GM12878 (cell line): ENCODE measurements at regions not wholly inside any gene's neighbourhood (a gene's known extent, or its start where the extent isn't known, plus 50 kb on each side); places are given as distances from the start of the nearest gene placed in this dataset.
A peak's percentile ranks its signal among the peaks of the same experiment; 100 is the strongest.

ENCODE experiments used
- ATAC-seq: fragments of 200-7000 bp; cut with Tn5 transposase; 3 replicates; pipeline ENCODE4 v1.9.1; 2020; ENCODE audit warnings: mild to moderate bottlenecking, moderate library complexity
- BruUV-seq: library from RNA; stranded (reverse); fragments of 400-500 nt; replicated peaks from 2 replicates; lab custom pipeline; 2021; lab: Mats Ljungman, UMichigan
- CTCF ChIA-PET: fragments of 300-600 bp; sonication (Branson Sonifier 250); formaldehyde crosslinking; extraction: SDS; loops from one replicate; lab custom pipeline; 2021; ENCODE audit warnings: inconsistent platforms; lab: Yijun Ruan, JAX
- POLR2A ChIA-PET: fragments of 350-600 bp; formaldehyde crosslinking; extraction: SDS; loops from one replicate; lab custom pipeline; 2021; ENCODE audit warnings: inconsistent platforms; lab: Charles Lee
- RAD21 ChIA-PET: fragments of 300-600 bp; sonication (Branson Sonifier 250); formaldehyde crosslinking; loops from one replicate; lab custom pipeline; 2023; ENCODE audit warnings: antibody characterized with exemption; ENCODE audit not compliant: unreplicated experiment; lab: Charles Lee
- SMC1A ChIA-PET: fragments of 300-600 bp; sonication (Branson Sonifier 250); formaldehyde crosslinking; loops from one replicate; lab custom pipeline; 2023; ENCODE audit not compliant: unreplicated experiment, uncharacterized antibody; lab: Charles Lee
- DNase-seq: peaks from one replicate; pipeline ENCODE4 v3.0.0-alpha.2; 2011; ENCODE audit warnings: low read depth, low spot score
- FAIRE-seq: peaks from 3 replicates; lab custom pipeline; 2011; peaks lifted over from hg19 to GRCh38; lab: Jason Lieb, UNC
- H2AFZ ChIP-seq: 2 replicates; pipeline ENCODE4 v1.6.0; 2011; ENCODE audit warnings: low read depth, low read length, control low read depth; ENCODE audit not compliant: control insufficient read depth
- H3K27ac ChIP-seq: 2 replicates; pipeline ENCODE4 v1.5.1; 2011; ENCODE audit warnings: control low read depth; ENCODE audit not compliant: control insufficient read depth, insufficient read depth
- H3K27me3 ChIP-seq, 2 experiments: replicated peaks in 1 of 2; 2 replicates each; pipeline versions ENCODE4 v1.6.0 to v1.6.1; 2011; ENCODE audit warnings: low read length in 1 of 2; ENCODE audit not compliant: control insufficient read depth in 2 of 2, insufficient read depth in 2 of 2
- H3K36me3 ChIP-seq, 2 experiments: 2 replicates each; pipeline ENCODE4 v1.5.1; 2011; ENCODE audit warnings: low read length in 1 of 2; ENCODE audit not compliant: control insufficient read depth in 2 of 2, insufficient read depth in 2 of 2
- H3K4me1 ChIP-seq: 2 replicates; pipeline ENCODE4 v1.6.1; 2011; ENCODE audit warnings: mild to moderate bottlenecking, low read length, moderate library complexity, mixed read lengths; ENCODE audit not compliant: control insufficient read depth, insufficient read depth
- H3K4me2 ChIP-seq: 2 replicates; pipeline ENCODE4 v1.6.0; 2011; ENCODE audit warnings: control low read depth; ENCODE audit not compliant: control insufficient read depth, insufficient read depth
- H3K4me3 ChIP-seq: fragments of 200-600 bp; sonication (generic); 2 replicates; pipeline ENCODE4 v1.5.1; 2016
- H3K79me2 ChIP-seq: 2 replicates; pipeline ENCODE4 v1.6.0; 2011; ENCODE audit warnings: low read length; ENCODE audit not compliant: control insufficient read depth, insufficient read depth
- H3K9ac ChIP-seq: 2 replicates; pipeline ENCODE4 v1.8.0; 2011; ENCODE audit warnings: low read length, control low read depth, mixed read lengths; ENCODE audit not compliant: control insufficient read depth, insufficient read depth
- H3K9me3 ChIP-seq: replicated peaks from 3 replicates; pipeline ENCODE4 v1.5.1; 2011; ENCODE audit warnings: mild to moderate bottlenecking, low read length; ENCODE audit not compliant: control insufficient read depth, insufficient read depth
- H4K20me1 ChIP-seq: 2 replicates; pipeline ENCODE4 v1.6.0; 2011; ENCODE audit not compliant: control insufficient read depth, insufficient read depth
- ATF7 ChIP-seq: fragments of 450-650 bp; IDR thresholded peaks from 2 replicates; pipeline ENCODE4 v1.6.1; 2016; ENCODE audit warnings: low read depth, mild to moderate bottlenecking
- BCL3 ChIP-seq: IDR thresholded peaks from 2 replicates; pipeline ENCODE4 v1.6.1; 2011; ENCODE audit warnings: borderline replicate concordance, low read depth, mild to moderate bottlenecking, moderate library complexity, low read length; ENCODE audit not compliant: insufficient read depth, poor library complexity, severe bottlenecking
- CREM ChIP-seq: IDR thresholded peaks from 2 replicates; pipeline ENCODE4 v1.6.1; 2014; ENCODE audit warnings: antibody characterized with exemption, low read depth
- EP300 ChIP-seq, 2 experiments: fragments of 150-350 bp in 1 of 2; IDR thresholded peaks; 2 replicates each; pipeline ENCODE4 v1.6.1; 2011 to 2012; ENCODE audit warnings: low read depth in 2 of 2, low read length in 2 of 2, borderline replicate concordance in 1 of 2, improper control_type of control experiment in 1 of 2, inconsistent platforms in 1 of 2; ENCODE audit not compliant: control insufficient read depth in 1 of 2
- ETV6 ChIP-seq, 2 experiments: fragments of 450-650 bp in 1 of 2; IDR thresholded peaks in 1 of 2; conservative IDR thresholded peaks in 1 of 2; 2 replicates each; pipeline ENCODE4 v1.6.1; 2014; ENCODE audit warnings: antibody characterized with exemption in 1 of 2, borderline replicate concordance in 1 of 2, low read depth in 1 of 2, mild to moderate bottlenecking in 1 of 2, moderate library complexity in 1 of 2
- FOXM1 ChIP-seq: IDR thresholded peaks from 2 replicates; pipeline ENCODE4 v1.6.1; 2012; ENCODE audit warnings: low read depth, mild to moderate bottlenecking, inconsistent platforms, low read length, moderate library complexity
- HDAC6 ChIP-seq: fragments of 200-600 bp; sonication (generic); IDR thresholded peaks from one replicate; pipeline ENCODE4 v1.8.0; 2017; ENCODE audit warnings: antibody characterized with exemption; ENCODE audit not compliant: unreplicated experiment
- IKZF2 ChIP-seq, 2 experiments: fragments of 450-650 bp; IDR thresholded peaks; 2 replicates each; pipeline ENCODE4 v1.6.1; 2017; ENCODE audit warnings: mild to moderate bottlenecking in 2 of 2, moderate library complexity in 2 of 2
- IRF4 ChIP-seq: IDR thresholded peaks from 2 replicates; pipeline ENCODE4 v1.6.1; 2011; ENCODE audit warnings: low read depth, low read length
- KAT2A ChIP-seq: conservative IDR thresholded peaks from 2 replicates; pipeline ENCODE4 v1.6.1; 2011; ENCODE audit warnings: low read depth, low read length; ENCODE audit not compliant: control insufficient read depth
- MEF2B ChIP-seq: fragments of 450-650 bp; IDR thresholded peaks from 2 replicates; pipeline ENCODE4 v1.6.1; 2018; ENCODE audit warnings: mild to moderate bottlenecking, moderate library complexity; ENCODE audit not compliant: partially characterized antibody, poor library complexity, severe bottlenecking
- MTA2 ChIP-seq: fragments of 450-650 bp; IDR thresholded peaks from 2 replicates; pipeline ENCODE4 v1.6.1; 2016; ENCODE audit warnings: low read depth, mild to moderate bottlenecking, moderate library complexity
- NR2C1 ChIP-seq: fragments of 450-650 bp; IDR thresholded peaks from 2 replicates; pipeline ENCODE4 v1.6.1; 2017; ENCODE audit warnings: antibody characterized with exemption, mild to moderate bottlenecking, moderate library complexity
- NR2F1 ChIP-seq: fragments of 450-650 bp; conservative IDR thresholded peaks from 2 replicates; pipeline ENCODE4 v1.6.1; 2017; ENCODE audit warnings: mild to moderate bottlenecking
- NRF1 ChIP-seq: conservative IDR thresholded peaks from 2 replicates; pipeline ENCODE4 v1.6.1; 2011; ENCODE audit warnings: mild to moderate bottlenecking, low read depth, low read length, improper control_type of control experiment
- PKNOX1 ChIP-seq: fragments of 450-650 bp; IDR thresholded peaks from 2 replicates; pipeline ENCODE4 v1.6.1; 2016; ENCODE audit warnings: mild to moderate bottlenecking
- RUNX3 ChIP-seq: IDR thresholded peaks from 2 replicates; pipeline ENCODE4 v1.6.1; 2012; ENCODE audit warnings: low read length, inconsistent platforms
- SPI1 ChIP-seq: IDR thresholded peaks from 2 replicates; pipeline ENCODE4 v1.6.1; 2011; ENCODE audit warnings: low read depth, mild to moderate bottlenecking, low read length, moderate library complexity, borderline replicate concordance; ENCODE audit not compliant: insufficient read depth
- ZNF622 ChIP-seq: fragments of 450-650 bp; IDR thresholded peaks from 2 replicates; pipeline ENCODE4 v1.6.1; 2017; ENCODE audit warnings: mild to moderate bottlenecking, inconsistent platforms
- WGBS: methylation state at CpG from one replicate; pipeline ENCODE4 v1.1.6; 2016; ENCODE audit warnings: low lambda C conversion rate; ENCODE audit not compliant: insufficient replicate concordance, insufficient coverage; ENCODE audit errors: missing lambda C conversion rate; 5-methylcytosine and 5-hydroxymethylcytosine counted together
- in situ Hi-C: fragments of 300-500 bp; cut with MboI; formaldehyde crosslinking; loops from 9 replicates; pipeline ENCODE4 v1.14.3; 2018; ENCODE audit warnings: mixed read lengths
- intact Hi-C: fragments of 100-400 bp; cut with micrococcal nuclease; formaldehyde crosslinking; loops from one replicate; pipeline ENCODE4 v1.14.2; 2022; ENCODE audit not compliant: unreplicated experiment
- TF ChIP-seq, protein P1 (sequence below), 3 experiments: IDR thresholded peaks in 2 of 3; conservative IDR thresholded peaks in 1 of 3; 2 replicates each; pipeline ENCODE4 v1.5.1; 2011; ENCODE audit warnings: low read depth in 3 of 3, low read length in 3 of 3, mild to moderate bottlenecking in 3 of 3, control low read depth in 2 of 3, moderate library complexity in 2 of 3, inconsistent platforms in 1 of 3, mixed read lengths in 1 of 3; ENCODE audit not compliant: control insufficient read depth in 2 of 3, insufficient read depth in 1 of 3; ENCODE audit errors: extremely low read depth in 1 of 3

DNA sequence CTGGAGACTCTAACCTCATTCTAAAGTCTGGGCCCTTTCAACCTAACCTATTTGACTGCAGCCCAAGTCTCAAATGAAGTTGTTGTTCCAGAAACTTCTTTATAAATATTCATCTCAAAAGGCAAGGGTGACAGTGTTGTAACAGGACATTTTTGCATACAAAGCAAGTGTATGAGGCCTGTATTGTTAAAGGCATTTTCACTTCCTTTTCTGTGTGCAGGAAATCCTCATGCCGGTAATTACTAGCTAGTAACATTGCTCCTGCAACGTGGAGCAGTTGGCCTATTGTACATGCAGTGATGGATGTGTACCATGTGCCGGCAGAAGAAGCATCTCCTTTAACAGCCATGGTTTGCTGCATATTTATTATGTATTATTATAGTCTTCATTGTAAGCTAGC is 156.5 kb upstream of the RMST start:
- Histone ChIP-seq H4K20me1 (no peaks in the 10 kb centered on the region), H3K9me3 (no peaks in the 10 kb centered on the region), H3K36me3 (no peaks in the 10 kb centered on the region), H3K27me3 (no peaks in the 10 kb centered on the region), H2AFZ (peak overlapping the region; percentile 43), H3K79me2 (no peaks in the 10 kb centered on the region), H3K4me3 (no peak overlapping the region), H3K27ac (no peak overlapping the region), H3K9ac (no peak overlapping the region), H3K4me2 (no peak overlapping the region), H3K4me1 (no peaks in the 10 kb centered on the region)
- ChIA-PET CTCF (interaction anchor here (1.1 to 2.4 kb wide), 4 partner anchors 25 to 321 kb away, joined by 3 to 18 read pairs (median 4); no protein-coding TSS in a partner anchor), POLR2A (no interaction called here), RAD21 (interaction anchor here (0.8 to 1.6 kb wide), 5 partner anchors 12 to 1068 kb away, joined by 3 to 5 read pairs (median 3); no protein-coding TSS in a partner anchor), SMC1A (interaction anchor here (1.0 to 1.2 kb wide), 3 partner anchors 98 to 788 kb away, joined by 3 to 4 read pairs (median 3); no protein-coding TSS in a partner anchor)
- peak; percentile 89 for FAIRE-seq
- in situ Hi-C loops (loop anchor here (10.0 to 25.0 kb wide), 3 partner anchors 321 to 1081 kb away; no protein-coding TSS in a partner anchor), intact Hi-C loops (no loop called here)
- no TSS peak for BruUV-seq
- ATAC-seq: peak; percentile 97
- WGBS: 6% methylated on average over 3 of the region's 3 CpGs
- peak; percentile 53 for DNase-seq
- TF ChIP-seq HDAC6 (no peak), MTA2 (0 out of 2 replicates have a peak, but pooled peaks have one; percentile 14), EP300 (IDR thresholded peaks at IDR 0.05; ENCODE audit: borderline replicate concordance in 1 of 2, control insufficient read depth in 1 of 2, low read depth in 2 of 2, low read length in 2 of 2) (0 out of 4 replicates have a peak, but pooled peaks of 1 of the 2 experiments have one; percentile 25), ATF7 (no peak), KAT2A (no peak), MEF2B (no peak), BCL3 (no peak), NR2C1 (no peak), RUNX3 (peak; percentile 24; the same call in 1 of the 2 replicates), ZNF622 (no peak), ETV6 (conservative IDR thresholded peaks at IDR 0.05 in 1 of 2, IDR thresholded peaks at IDR 0.05 in 1 of 2; ENCODE audit: borderline replicate concordance in 1 of 2, low read depth in 1 of 2) (peak in 1 of 2 experiments; percentile 50; a peak in 2 of 4 replicates), PKNOX1 (no peak), FOXM1 (no peak), IKZF2 (IDR thresholded peaks at IDR 0.05) (peak in 1 of 2 experiments; percentile 32; a peak in 1 of 4 replicates), NR2F1 (no peak), SPI1 (peak; percentile 84), IRF4 (0 out of 2 replicates have a peak, but pooled peaks have one; percentile 27), NRF1 (no peak), CREM (no peak)
- TF ChIP-seq, protein P1, sequence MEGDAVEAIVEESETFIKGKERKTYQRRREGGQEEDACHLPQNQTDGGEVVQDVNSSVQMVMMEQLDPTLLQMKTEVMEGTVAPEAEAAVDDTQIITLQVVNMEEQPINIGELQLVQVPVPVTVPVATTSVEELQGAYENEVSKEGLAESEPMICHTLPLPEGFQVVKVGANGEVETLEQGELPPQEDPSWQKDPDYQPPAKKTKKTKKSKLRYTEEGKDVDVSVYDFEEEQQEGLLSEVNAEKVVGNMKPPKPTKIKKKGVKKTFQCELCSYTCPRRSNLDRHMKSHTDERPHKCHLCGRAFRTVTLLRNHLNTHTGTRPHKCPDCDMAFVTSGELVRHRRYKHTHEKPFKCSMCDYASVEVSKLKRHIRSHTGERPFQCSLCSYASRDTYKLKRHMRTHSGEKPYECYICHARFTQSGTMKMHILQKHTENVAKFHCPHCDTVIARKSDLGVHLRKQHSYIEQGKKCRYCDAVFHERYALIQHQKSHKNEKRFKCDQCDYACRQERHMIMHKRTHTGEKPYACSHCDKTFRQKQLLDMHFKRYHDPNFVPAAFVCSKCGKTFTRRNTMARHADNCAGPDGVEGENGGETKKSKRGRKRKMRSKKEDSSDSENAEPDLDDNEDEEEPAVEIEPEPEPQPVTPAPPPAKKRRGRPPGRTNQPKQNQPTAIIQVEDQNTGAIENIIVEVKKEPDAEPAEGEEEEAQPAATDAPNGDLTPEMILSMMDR (IDR thresholded peaks at IDR 0.05 in 2 of 3, conservative IDR thresholded peaks at IDR 0.05 in 1 of 3; ENCODE audit: control insufficient read depth in 2 of 3, extremely low read depth in 1 of 3, insufficient read depth in 1 of 3, low read depth in 3 of 3, low read length in 3 of 3): no peak
